ENCODE measurements at regions not wholly inside any gene's neighbourhood (a gene's known extent, or its start where the extent isn't known, plus 50 kb on each side); places are given as distances from the start of the nearest gene placed in this dataset.

DNA sequence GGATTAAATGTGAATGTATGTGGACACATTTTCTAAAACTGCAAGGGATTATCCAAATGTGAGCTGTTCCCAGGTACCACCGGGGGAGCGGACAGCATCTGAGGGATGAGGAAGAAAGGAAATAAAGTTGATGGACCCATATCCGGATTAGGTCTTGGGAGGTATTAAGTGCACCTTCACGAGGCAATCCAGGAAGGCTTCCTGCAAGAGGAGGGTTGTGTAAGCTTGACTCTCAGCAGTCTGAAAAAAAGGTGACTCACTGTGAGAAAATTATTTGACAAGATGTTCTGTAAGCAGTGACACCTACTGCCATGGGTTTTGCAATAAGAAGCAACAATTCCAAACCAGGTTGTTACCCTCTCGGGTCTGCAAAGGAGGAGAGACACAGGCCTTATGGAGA, 55.0 kb upstream of the LRFN2 start:
- TF ChIP-seq FIP1L1 (IDR thresholded peaks at IDR 0.05; ENCODE audit: borderline replicate concordance, insufficient read depth, low read depth, low read length) (no peak), ZC3H13 (CRISPR knock-in tag; IDR thresholded peaks at IDR 0.05) (no peak), NR2C2 (CRISPR knock-in tag; IDR thresholded peaks at IDR 0.05; ENCODE audit: borderline replicate concordance) (no peak), SMC3 (IDR thresholded peaks at IDR 0.05; ENCODE audit: low read length) (no peak), ELF4 (CRISPR knock-in tag; IDR thresholded peaks at IDR 0.05; ENCODE audit: borderline replicate concordance) (no peak)
- TF ChIP-seq, protein P1, sequence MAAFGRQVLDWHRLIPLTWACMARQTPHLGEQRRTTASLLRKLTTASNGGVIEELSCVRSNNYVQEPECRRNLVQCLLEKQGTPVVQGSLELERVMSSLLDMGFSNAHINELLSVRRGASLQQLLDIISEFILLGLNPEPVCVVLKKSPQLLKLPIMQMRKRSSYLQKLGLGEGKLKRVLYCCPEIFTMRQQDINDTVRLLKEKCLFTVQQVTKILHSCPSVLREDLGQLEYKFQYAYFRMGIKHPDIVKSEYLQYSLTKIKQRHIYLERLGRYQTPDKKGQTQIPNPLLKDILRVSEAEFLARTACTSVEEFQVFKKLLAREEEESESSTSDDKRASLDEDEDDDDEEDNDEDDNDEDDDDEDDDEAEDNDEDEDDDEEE (CRISPR knock-in tag; IDR thresholded peaks at IDR 0.05) = no peak
- TF ChIP-seq, protein P2, sequence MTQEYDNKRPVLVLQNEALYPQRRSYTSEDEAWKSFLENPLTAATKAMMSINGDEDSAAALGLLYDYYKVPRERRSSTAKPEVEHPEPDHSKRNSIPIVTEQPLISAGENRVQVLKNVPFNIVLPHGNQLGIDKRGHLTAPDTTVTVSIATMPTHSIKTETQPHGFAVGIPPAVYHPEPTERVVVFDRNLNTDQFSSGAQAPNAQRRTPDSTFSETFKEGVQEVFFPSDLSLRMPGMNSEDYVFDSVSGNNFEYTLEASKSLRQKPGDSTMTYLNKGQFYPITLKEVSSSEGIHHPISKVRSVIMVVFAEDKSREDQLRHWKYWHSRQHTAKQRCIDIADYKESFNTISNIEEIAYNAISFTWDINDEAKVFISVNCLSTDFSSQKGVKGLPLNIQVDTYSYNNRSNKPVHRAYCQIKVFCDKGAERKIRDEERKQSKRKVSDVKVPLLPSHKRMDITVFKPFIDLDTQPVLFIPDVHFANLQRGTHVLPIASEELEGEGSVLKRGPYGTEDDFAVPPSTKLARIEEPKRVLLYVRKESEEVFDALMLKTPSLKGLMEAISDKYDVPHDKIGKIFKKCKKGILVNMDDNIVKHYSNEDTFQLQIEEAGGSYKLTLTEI (CRISPR knock-in tag; conservative IDR thresholded peaks at IDR 0.05) = no peak
- TF ChIP-seq, protein P3, sequence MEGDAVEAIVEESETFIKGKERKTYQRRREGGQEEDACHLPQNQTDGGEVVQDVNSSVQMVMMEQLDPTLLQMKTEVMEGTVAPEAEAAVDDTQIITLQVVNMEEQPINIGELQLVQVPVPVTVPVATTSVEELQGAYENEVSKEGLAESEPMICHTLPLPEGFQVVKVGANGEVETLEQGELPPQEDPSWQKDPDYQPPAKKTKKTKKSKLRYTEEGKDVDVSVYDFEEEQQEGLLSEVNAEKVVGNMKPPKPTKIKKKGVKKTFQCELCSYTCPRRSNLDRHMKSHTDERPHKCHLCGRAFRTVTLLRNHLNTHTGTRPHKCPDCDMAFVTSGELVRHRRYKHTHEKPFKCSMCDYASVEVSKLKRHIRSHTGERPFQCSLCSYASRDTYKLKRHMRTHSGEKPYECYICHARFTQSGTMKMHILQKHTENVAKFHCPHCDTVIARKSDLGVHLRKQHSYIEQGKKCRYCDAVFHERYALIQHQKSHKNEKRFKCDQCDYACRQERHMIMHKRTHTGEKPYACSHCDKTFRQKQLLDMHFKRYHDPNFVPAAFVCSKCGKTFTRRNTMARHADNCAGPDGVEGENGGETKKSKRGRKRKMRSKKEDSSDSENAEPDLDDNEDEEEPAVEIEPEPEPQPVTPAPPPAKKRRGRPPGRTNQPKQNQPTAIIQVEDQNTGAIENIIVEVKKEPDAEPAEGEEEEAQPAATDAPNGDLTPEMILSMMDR (CRISPR knock-in tag; IDR thresholded peaks at IDR 0.05) = no peak
